Mammary epithelial cell (primary cell): ENCODE measurements at regions not wholly inside any gene's neighbourhood (a gene's known extent, or its start where the extent isn't known, plus 50 kb on each side); places are given as distances from the start of the nearest gene placed in this dataset.

Experiments
- CTCF ChIP-seq, 2 donors: IDR thresholded peaks in 1 of 2; conservative IDR thresholded peaks in 1 of 2; 2 replicates each; pipeline ENCODE4 v1.5.1; 2011 to 2012; ENCODE audit warnings: inconsistent platforms in 2 of 2, low read length in 2 of 2, mild to moderate bottlenecking in 2 of 2, control low read depth in 1 of 2, low read depth in 1 of 2; ENCODE audit not compliant: insufficient read depth in 1 of 2; ENCODE audit errors: extremely low read depth in 1 of 2
- EZH2 ChIP-seq: IDR thresholded peaks from 2 replicates; pipeline ENCODE4 v1.6.1; 2012; ENCODE audit warnings: low read length, inconsistent platforms, borderline replicate concordance

- TF ChIP-seq CTCF (conservative IDR thresholded peaks at IDR 0.05 in 1 of 2, IDR thresholded peaks at IDR 0.05 in 1 of 2; ENCODE audit: extremely low read depth in 1 of 2, insufficient read depth in 1 of 2, low read depth in 1 of 2, low read length in 2 of 2) = no peak
- no peak for TF ChIP-seq EZH2
Measured at GRCh38 chr3:187995043-187995400, 158.9 kb upstream of the LPP start.
